Mesendoderm (in vitro differentiated cells): ENCODE measurements at regions not wholly inside any gene's neighbourhood (a gene's known extent, or its start where the extent isn't known, plus 50 kb on each side); places are given as distances from the start of the nearest gene placed in this dataset.

Experiments used
- DNase-seq: peaks from one replicate; pipeline ENCODE4 v3.0.0; 2013
- H2AK5ac ChIP-seq: 2 replicates; pipeline ENCODE4 v1.6.1; 2013; ENCODE audit warnings: low read length, inconsistent platforms
- H2BK120ac ChIP-seq: 2 replicates; pipeline ENCODE4 v1.6.1; 2013; ENCODE audit warnings: low read depth, mild to moderate bottlenecking, low read length, moderate library complexity, mixed read lengths
- H2BK15ac ChIP-seq: replicated peaks from 2 replicates; pipeline ENCODE4 v1.6.1; 2013; ENCODE audit warnings: low read depth, mild to moderate bottlenecking, moderate library complexity
- H2BK5ac ChIP-seq: 2 replicates; pipeline ENCODE4 v1.6.1; 2013; ENCODE audit warnings: low read length, inconsistent platforms
- H3K18ac ChIP-seq: 2 replicates; pipeline ENCODE4 v1.6.1; 2013; ENCODE audit warnings: mild to moderate bottlenecking, low read length, mixed read lengths
- H3K23ac ChIP-seq: one replicate; pipeline ENCODE4 v1.6.1; 2013; ENCODE audit warnings: low read length
- H3K27ac ChIP-seq: 2 replicates; pipeline ENCODE4 v1.5.1; 2013; ENCODE audit warnings: low read depth, mild to moderate bottlenecking, inconsistent platforms, low read length, moderate library complexity
- H3K27me3 ChIP-seq: 2 replicates; pipeline ENCODE4 v1.6.1; 2013; ENCODE audit warnings: low read length, control low read depth, mild to moderate bottlenecking, inconsistent platforms; ENCODE audit not compliant: insufficient read depth, poor library complexity
- H3K36me3 ChIP-seq: 2 replicates; pipeline ENCODE4 v1.6.1; 2013; ENCODE audit warnings: low read length, inconsistent platforms; ENCODE audit not compliant: control insufficient read depth, insufficient read depth
- H3K4ac ChIP-seq: one replicate; pipeline ENCODE4 v1.6.1; 2013; ENCODE audit warnings: low read depth, mild to moderate bottlenecking, low read length, moderate library complexity
- H3K4me1 ChIP-seq: 2 replicates; pipeline ENCODE4 v1.6.1; 2013; ENCODE audit warnings: low read depth, low read length, inconsistent platforms; ENCODE audit not compliant: control insufficient read depth
- H3K4me2 ChIP-seq: 2 replicates; pipeline ENCODE4 v1.6.1; 2013; ENCODE audit warnings: low read length
- H3K4me3 ChIP-seq: 2 replicates; pipeline ENCODE4 v1.5.1; 2013; ENCODE audit warnings: mild to moderate bottlenecking, low read length
- H3K56ac ChIP-seq: one replicate; pipeline ENCODE4 v1.6.1; 2013; ENCODE audit warnings: low read length
- H3K79me1 ChIP-seq: 2 replicates; pipeline ENCODE4 v1.6.1; 2013; ENCODE audit warnings: low read length, inconsistent platforms
- H3K79me2 ChIP-seq: 2 replicates; pipeline ENCODE4 v1.6.1; 2013; ENCODE audit warnings: mild to moderate bottlenecking, low read length; ENCODE audit not compliant: control insufficient read depth, insufficient read depth
- H3K9ac ChIP-seq: 2 replicates; pipeline ENCODE4 v1.6.1; 2013; ENCODE audit warnings: low read length, inconsistent platforms
- H4K5ac ChIP-seq: one replicate; pipeline ENCODE4 v1.6.1; 2013; ENCODE audit warnings: low read length
- H4K8ac ChIP-seq: one replicate; pipeline ENCODE4 v1.6.1; 2013; ENCODE audit warnings: low read depth, mild to moderate bottlenecking, control low read depth, low read length, moderate library complexity
- WGBS: extraction: QIAGEN DNeasy Blood & Tissue Kit; methylation state at CpG from one replicate; pipeline ENCODE4 v1.1.7; 2013; ENCODE audit warnings: low lambda C conversion rate, missing lambda C conversion rate; ENCODE audit not compliant: insufficient coverage; ENCODE audit errors: extremely low coverage; 5-methylcytosine and 5-hydroxymethylcytosine counted together

DNA sequence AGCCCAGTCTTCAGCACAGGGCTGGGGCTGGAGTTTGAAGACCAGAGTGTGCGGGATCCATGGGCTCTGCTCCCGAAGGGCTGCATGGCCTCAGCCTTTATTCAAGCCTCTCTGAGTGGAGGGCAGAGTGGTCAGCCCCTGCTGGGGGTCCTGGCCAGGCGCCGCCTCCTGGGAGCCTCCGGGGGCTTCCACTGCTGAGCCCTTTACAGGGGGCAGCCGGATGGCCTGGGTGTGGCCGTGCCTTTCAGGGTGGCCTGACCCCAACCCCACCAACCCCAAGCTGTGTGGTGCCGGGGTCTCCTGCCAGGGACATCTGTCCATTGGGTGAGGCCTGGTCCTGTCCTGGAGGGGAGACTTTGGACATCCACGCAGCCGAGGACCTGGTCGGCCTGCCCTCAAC, 76.0 kb upstream of the SLCO4A1 start:
- H4K5ac ChIP-seq, result no peak overlapping the region
- no peak overlapping the region for H3K23ac ChIP-seq
- no peak for DNase-seq
- H2BK15ac ChIP-seq, result no peak overlapping the region
- no peaks in the 10 kb centered on the region for H3K79me1 ChIP-seq
- no peak overlapping the region for H3K27ac ChIP-seq
- H3K4me2 ChIP-seq, result no peak overlapping the region
- no CpG with 5 or more reads among the region's 11 CpGs for WGBS
- no peak overlapping the region for H3K18ac ChIP-seq
- no peak overlapping the region for H3K9ac ChIP-seq
- no peak overlapping the region for H4K8ac ChIP-seq
- H3K36me3 ChIP-seq, result no peaks in the 10 kb centered on the region
- no peaks in the 10 kb centered on the region for H3K4me1 ChIP-seq
- no peak overlapping the region for H3K4ac ChIP-seq
- no peak overlapping the region for H3K4me3 ChIP-seq
- H3K56ac ChIP-seq, result no peak overlapping the region
- no peaks in the 10 kb centered on the region for H3K27me3 ChIP-seq
- H2BK5ac ChIP-seq, result no peak overlapping the region
- H2BK120ac ChIP-seq, result no peak overlapping the region
- H2AK5ac ChIP-seq, result no peak overlapping the region
- no peaks in the 10 kb centered on the region for H3K79me2 ChIP-seq

DNA sequence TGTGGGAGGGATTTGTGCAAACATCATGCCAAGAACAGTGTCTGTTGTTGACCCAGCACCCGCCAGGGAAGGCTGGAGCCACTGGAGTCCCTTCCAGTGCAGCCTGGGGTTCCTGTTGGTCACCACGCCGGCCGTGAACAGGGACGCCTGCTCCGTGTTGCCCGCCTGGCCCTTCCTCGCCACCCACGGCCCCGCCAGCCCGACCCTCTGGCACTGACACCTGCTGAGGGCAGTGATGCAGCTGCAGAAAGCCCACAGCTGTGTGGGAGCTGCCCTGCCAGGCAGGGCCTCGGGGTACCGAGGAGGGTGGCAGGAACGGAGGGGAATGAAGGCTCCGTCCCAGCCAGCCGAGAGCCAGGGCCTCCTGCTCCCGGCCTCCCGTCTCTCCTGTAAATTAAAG, 75.5 kb upstream of the SLCO4A1 start:
- Histone ChIP-seq H3K4ac (no peak overlapping the region), H3K79me1 (no peaks in the 10 kb centered on the region), H2BK15ac (no peak overlapping the region), H3K23ac (no peak overlapping the region), H3K79me2 (no peaks in the 10 kb centered on the region), H3K4me1 (no peaks in the 10 kb centered on the region), H4K5ac (no peak overlapping the region), H2AK5ac (no peak overlapping the region), H2BK5ac (no peak overlapping the region), H3K4me2 (no peak overlapping the region), H3K27me3 (no peaks in the 10 kb centered on the region), H3K9ac (no peak overlapping the region), H3K27ac (no peak overlapping the region), H2BK120ac (no peak overlapping the region), H3K36me3 (no peaks in the 10 kb centered on the region), H3K18ac (no peak overlapping the region), H3K4me3 (no peak overlapping the region), H4K8ac (no peak overlapping the region), H3K56ac (no peak overlapping the region)
- no CpG with 5 or more reads among the region's 18 CpGs for WGBS
- DNase-seq, result no peak

DNA sequence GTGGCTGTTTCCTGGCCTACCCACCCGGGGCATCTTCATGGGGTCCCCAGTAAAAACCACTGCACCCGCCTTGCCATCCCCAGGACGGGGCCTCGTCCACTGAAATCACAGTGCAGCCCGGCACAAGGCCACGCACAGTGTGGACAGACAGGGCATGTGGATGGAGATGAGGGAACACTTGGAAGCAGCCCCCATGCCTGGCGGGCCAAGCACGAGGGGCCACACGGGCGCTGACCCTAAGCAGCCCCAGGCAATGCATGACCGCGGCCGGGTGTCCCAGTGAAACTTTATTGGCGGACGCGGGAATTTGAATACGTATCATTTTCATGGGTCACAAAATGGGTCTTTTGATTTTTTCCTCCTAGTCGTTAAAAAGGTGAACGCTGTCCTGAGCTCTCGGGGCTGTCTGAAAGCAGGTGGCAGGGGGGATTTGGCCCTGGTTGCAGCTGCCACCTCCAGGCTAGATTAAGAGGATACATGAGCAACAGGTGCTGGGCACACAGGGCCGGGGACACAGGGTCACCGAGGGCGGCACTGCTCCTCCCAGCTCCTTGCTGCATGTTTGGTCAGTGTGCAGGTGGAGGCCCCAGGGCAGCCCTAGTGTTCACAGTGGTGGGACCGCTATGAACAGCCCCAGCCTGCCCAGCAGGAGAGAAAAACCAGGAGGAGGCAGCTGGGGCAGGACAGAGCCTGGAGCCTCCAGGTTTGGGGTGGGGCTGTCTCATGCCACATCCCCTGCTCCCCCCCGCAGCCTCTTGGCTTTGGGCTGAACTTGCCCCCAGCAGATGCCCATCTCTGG, 74.9 kb upstream of the SLCO4A1 start:
- H3K27ac ChIP-seq, result no peak overlapping the region
- no CpG with 5 or more reads among the region's 25 CpGs for WGBS

DNA sequence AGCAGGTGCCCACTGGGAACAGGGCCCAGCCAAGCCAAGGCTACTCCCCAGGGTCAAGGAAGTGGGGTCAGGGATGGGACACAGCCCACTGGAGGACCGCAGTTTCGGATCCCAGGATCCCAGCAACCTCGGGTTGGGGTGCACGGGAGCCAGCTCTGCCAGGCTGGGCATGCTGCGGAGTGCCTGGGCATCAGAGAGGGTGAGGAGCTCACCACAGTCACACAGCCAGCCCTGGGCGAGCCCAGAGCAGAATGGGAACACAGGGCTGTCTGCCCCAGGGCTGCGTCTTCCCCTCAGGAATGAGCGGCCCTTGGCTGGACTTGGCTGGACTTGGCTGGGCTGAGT, 74.3 kb upstream of the SLCO4A1 start:
- no peak for DNase-seq
- no peak overlapping the region for H3K56ac ChIP-seq
- no peak overlapping the region for H3K4ac ChIP-seq
- H3K18ac ChIP-seq, result no peak overlapping the region
- no CpG with 5 or more reads among the region's 8 CpGs for WGBS
- no peak overlapping the region for H3K4me3 ChIP-seq
- no peak overlapping the region for H3K23ac ChIP-seq
- H3K9ac ChIP-seq, result no peak overlapping the region
- no peaks in the 10 kb centered on the region for H3K79me1 ChIP-seq
- H4K8ac ChIP-seq, result no peak overlapping the region
- H4K5ac ChIP-seq, result no peak overlapping the region
- no peak overlapping the region for H2BK120ac ChIP-seq
- no peaks in the 10 kb centered on the region for H3K27me3 ChIP-seq
- H3K36me3 ChIP-seq, result no peaks in the 10 kb centered on the region
- no peak overlapping the region for H2BK15ac ChIP-seq
- no peak overlapping the region for H3K27ac ChIP-seq
- no peak overlapping the region for H3K4me2 ChIP-seq
- H2BK5ac ChIP-seq, result no peak overlapping the region
- H3K79me2 ChIP-seq, result no peaks in the 10 kb centered on the region
- no peaks in the 10 kb centered on the region for H3K4me1 ChIP-seq
- no peak overlapping the region for H2AK5ac ChIP-seq

More for the DNA sequence above, 74.9 kb upstream of the SLCO4A1 start:
- no peak overlapping the region for H3K4me3 ChIP-seq
- H3K79me1 ChIP-seq, result no peaks in the 10 kb centered on the region
- H4K5ac ChIP-seq, result no peak overlapping the region
- H3K18ac ChIP-seq, result no peak overlapping the region
- no peaks in the 10 kb centered on the region for H3K4me1 ChIP-seq
- no peak overlapping the region for H3K4ac ChIP-seq
- no peak overlapping the region for H3K4me2 ChIP-seq
- no peaks in the 10 kb centered on the region for H3K79me2 ChIP-seq
- no peak overlapping the region for H2BK5ac ChIP-seq
- no peak overlapping the region for H4K8ac ChIP-seq
- no peak overlapping the region for H3K56ac ChIP-seq
- no peaks in the 10 kb centered on the region for H3K36me3 ChIP-seq
- no peak overlapping the region for H2BK120ac ChIP-seq
- no peak overlapping the region for H3K9ac ChIP-seq
- H3K27me3 ChIP-seq, result no peaks in the 10 kb centered on the region
- no peak overlapping the region for H3K23ac ChIP-seq
- DNase-seq, result no peak
- no peak overlapping the region for H2AK5ac ChIP-seq
- H2BK15ac ChIP-seq, result no peak overlapping the region

DNA sequence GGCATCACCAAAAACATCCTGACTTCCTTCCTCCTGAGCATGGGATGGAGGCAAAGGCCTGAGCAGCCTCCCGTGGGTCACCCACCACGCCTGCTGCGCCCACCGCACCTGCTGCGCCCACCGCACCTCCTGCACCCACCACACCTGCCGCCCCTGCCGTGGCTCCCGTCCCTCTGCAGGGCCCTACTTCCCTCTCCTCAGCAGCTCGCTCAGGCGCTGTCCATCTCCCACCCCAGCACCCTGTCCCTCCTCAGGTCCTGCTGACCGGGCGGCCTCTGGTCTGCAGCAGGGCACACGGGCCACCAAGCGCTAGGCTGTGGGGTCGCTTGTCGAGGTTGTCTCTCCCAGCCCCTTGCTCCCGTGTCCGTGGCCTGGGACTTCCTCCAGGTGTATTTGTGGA, 72.7 kb upstream of the SLCO4A1 start:
- WGBS, result no CpG with 5 or more reads among the region's 19 CpGs
- Histone ChIP-seq H3K27ac (no peak overlapping the region), H3K18ac (no peak overlapping the region), H3K4me3 (no peak overlapping the region), H3K36me3 (no peaks in the 10 kb centered on the region), H3K79me1 (no peaks in the 10 kb centered on the region), H3K9ac (no peak overlapping the region), H3K4me2 (no peak overlapping the region), H3K4ac (no peak overlapping the region), H3K79me2 (no peaks in the 10 kb centered on the region), H3K23ac (no peak overlapping the region), H4K5ac (no peak overlapping the region), H2BK120ac (no peak overlapping the region), H3K27me3 (no peaks in the 10 kb centered on the region), H2AK5ac (no peak overlapping the region), H2BK5ac (no peak overlapping the region), H3K4me1 (no peaks in the 10 kb centered on the region), H2BK15ac (no peak overlapping the region), H3K56ac (no peak overlapping the region), H4K8ac (no peak overlapping the region)
- DNase-seq, result no peak

DNA sequence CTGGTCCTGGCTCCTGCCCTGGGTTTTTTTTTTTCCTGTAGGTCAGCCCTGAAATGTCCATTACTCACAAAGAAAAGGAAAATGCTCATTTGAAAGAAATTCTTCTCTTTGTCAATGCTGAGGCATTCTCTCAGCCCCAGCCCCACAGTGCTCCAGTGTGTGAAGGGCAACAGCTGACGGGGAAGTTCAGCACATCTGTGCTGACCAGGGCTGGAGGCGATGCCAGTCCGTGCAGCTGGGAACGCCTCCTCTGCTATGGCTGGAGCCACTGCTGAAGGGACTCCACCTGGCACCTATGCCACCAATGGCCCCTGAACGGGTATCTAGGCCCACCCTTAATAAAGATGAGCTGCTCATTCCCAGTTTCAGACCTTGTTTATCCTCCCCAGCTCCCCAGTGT, 71.9 kb upstream of the SLCO4A1 start:
- no peak overlapping the region for H3K27ac ChIP-seq
- H3K27me3 ChIP-seq, result no peaks in the 10 kb centered on the region

More for the DNA sequence above, 71.9 kb upstream of the SLCO4A1 start:
- H3K79me1 ChIP-seq, result no peaks in the 10 kb centered on the region
- WGBS, result no CpG with 5 or more reads among the region's 5 CpGs
- no peak overlapping the region for H3K4me2 ChIP-seq
- no peaks in the 10 kb centered on the region for H3K79me2 ChIP-seq
- H3K18ac ChIP-seq, result no peak overlapping the region
- no peak overlapping the region for H2BK120ac ChIP-seq
- no peaks in the 10 kb centered on the region for H3K36me3 ChIP-seq
- no peak overlapping the region for H2BK5ac ChIP-seq
- H3K9ac ChIP-seq, result no peak overlapping the region
- H3K23ac ChIP-seq, result no peak overlapping the region
- H3K4me3 ChIP-seq, result no peak overlapping the region
- H2AK5ac ChIP-seq, result no peak overlapping the region
- no peak for DNase-seq
- H4K8ac ChIP-seq, result no peak overlapping the region
- H3K56ac ChIP-seq, result no peak overlapping the region
- no peak overlapping the region for H2BK15ac ChIP-seq
- H3K4ac ChIP-seq, result no peak overlapping the region
- H3K4me1 ChIP-seq, result no peaks in the 10 kb centered on the region
- no peak overlapping the region for H4K5ac ChIP-seq
